ENCODE measurements at regions not wholly inside any gene's neighbourhood (a gene's known extent, or its start where the extent isn't known, plus 50 kb on each side); places are given as distances from the start of the nearest gene placed in this dataset.

DNA sequence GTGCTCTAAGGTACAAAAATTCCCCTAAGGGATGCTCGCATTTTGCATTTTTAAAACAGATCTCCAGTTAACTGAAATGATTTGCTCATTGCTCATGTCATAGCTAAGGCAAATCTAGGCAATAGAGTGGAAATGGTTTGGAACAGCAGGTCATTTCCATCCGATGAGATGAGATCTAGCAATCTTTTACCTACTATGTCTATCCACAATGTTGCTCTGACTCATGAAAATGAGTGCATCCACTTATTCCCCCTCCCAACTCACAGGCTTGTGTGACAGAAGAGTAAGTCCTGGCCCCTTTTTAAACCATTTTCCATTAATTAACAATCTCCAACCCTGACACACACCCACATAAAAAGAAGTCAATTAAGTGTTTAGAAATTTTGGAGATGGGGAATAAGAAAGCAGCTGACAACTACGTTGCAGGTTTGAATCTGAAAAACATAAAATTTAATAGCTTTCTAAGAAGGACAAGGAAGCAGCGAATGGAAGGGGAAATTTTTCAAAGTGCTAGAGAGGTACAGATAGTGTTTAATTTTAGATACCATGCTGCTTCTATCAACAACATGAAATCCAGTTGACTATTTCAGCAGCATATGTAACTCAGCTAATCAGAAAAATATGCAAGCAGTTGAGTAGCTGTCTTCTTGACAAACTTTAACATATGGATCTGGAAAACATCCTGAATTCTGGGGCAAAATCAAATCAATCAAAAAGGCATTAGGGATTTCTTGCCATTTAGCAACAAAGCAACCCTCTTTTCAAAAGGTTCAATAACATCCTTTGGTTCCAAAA lies 112.0 kb downstream of the TMCO5A start:
- Histone ChIP-seq H3K4me1 (peaks cover 6 to 34% of the 10 kb centered on the region in 2 donors), H3K36me3 (no peaks in the 10 kb centered on the region), H3K9me3 (no peaks in the 10 kb centered on the region), H3K27ac (no peak overlapping the region), H3K27me3 (no peaks in the 10 kb centered on the region), H3K4me3 (no peak overlapping the region)
- TF ChIP-seq, protein P1, sequence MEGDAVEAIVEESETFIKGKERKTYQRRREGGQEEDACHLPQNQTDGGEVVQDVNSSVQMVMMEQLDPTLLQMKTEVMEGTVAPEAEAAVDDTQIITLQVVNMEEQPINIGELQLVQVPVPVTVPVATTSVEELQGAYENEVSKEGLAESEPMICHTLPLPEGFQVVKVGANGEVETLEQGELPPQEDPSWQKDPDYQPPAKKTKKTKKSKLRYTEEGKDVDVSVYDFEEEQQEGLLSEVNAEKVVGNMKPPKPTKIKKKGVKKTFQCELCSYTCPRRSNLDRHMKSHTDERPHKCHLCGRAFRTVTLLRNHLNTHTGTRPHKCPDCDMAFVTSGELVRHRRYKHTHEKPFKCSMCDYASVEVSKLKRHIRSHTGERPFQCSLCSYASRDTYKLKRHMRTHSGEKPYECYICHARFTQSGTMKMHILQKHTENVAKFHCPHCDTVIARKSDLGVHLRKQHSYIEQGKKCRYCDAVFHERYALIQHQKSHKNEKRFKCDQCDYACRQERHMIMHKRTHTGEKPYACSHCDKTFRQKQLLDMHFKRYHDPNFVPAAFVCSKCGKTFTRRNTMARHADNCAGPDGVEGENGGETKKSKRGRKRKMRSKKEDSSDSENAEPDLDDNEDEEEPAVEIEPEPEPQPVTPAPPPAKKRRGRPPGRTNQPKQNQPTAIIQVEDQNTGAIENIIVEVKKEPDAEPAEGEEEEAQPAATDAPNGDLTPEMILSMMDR (IDR thresholded peaks at IDR 0.05), result no peak
- ATAC-seq, result no peak
- intact Hi-C loops (cut with DNase I), result no loop called here
- DNase-seq, result no peak

DNA sequence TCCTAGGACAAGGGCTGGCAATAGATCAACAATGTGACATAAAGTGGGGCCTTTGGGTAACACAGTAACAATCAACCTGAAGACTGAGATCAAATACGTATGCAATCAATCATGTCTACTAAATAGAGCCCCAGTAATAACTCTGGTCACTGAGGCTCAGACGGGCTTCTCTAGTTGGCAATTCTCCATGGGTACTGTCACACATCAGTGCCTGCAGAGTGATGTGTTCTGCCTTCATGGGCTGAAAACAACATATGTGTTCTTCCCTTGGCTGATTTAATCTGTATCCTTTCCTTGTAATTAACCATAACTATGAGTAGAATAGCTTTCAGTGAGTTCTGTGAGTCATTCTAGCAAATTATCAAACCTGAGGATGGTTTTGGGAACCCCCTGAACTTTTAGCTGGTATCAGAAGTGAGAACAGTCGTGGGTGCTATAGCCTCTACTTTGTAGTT lies 113.6 kb downstream of the TMCO5A start:
- no peaks in the 10 kb centered on the region for H3K36me3 ChIP-seq
- TF ChIP-seq, protein P1 (IDR thresholded peaks at IDR 0.05), result no peak
- intact Hi-C loops (cut with DNase I), result no loop called here
- no peaks in the 10 kb centered on the region for H3K9me3 ChIP-seq
- H3K4me3 ChIP-seq, result no peak overlapping the region
- H3K4me1 ChIP-seq, result peaks cover 6 to 23% of the 10 kb centered on the region in 2 donors
- ATAC-seq (no peak), DNase-seq (no peak)
- H3K27ac ChIP-seq, result no peak overlapping the region
- H3K27me3 ChIP-seq, result no peaks in the 10 kb centered on the region

DNA sequence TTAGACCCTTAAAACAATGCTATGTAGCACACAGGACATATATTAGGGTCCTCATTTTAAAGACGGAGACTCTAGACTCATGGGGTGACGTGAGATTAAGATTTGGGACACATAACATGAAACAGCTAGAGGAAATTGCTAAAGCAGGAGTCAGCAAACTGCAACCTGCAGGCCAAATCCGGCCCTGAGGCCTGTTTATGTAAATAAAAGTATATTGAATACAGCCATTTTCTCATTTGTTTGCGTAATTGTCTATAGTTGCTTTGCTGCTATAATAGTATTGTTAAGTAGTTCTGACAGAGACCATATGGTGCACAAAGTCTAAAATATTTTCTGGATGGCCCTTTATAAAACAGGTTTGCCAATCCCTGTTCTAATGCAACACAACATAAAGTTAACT lies 115.5 kb downstream of the TMCO5A start:
- H3K4me3 ChIP-seq, result no peak overlapping the region
- peaks cover 6 to 18% of the 10 kb centered on the region in 2 donors for H3K4me1 ChIP-seq
- no peaks in the 10 kb centered on the region for H3K27me3 ChIP-seq
- no peaks in the 10 kb centered on the region for H3K9me3 ChIP-seq
- intact Hi-C loops (cut with DNase I), result no loop called here
- ATAC-seq, result peak; percentile 28
- peak in 1 of 4 donors; percentile 69 for DNase-seq
- H3K27ac ChIP-seq, result peak overlapping the region in 1 of 2 donors; percentile 76
- no peaks in the 10 kb centered on the region for H3K36me3 ChIP-seq
- TF ChIP-seq, protein P1 (IDR thresholded peaks at IDR 0.05), result no peak

DNA sequence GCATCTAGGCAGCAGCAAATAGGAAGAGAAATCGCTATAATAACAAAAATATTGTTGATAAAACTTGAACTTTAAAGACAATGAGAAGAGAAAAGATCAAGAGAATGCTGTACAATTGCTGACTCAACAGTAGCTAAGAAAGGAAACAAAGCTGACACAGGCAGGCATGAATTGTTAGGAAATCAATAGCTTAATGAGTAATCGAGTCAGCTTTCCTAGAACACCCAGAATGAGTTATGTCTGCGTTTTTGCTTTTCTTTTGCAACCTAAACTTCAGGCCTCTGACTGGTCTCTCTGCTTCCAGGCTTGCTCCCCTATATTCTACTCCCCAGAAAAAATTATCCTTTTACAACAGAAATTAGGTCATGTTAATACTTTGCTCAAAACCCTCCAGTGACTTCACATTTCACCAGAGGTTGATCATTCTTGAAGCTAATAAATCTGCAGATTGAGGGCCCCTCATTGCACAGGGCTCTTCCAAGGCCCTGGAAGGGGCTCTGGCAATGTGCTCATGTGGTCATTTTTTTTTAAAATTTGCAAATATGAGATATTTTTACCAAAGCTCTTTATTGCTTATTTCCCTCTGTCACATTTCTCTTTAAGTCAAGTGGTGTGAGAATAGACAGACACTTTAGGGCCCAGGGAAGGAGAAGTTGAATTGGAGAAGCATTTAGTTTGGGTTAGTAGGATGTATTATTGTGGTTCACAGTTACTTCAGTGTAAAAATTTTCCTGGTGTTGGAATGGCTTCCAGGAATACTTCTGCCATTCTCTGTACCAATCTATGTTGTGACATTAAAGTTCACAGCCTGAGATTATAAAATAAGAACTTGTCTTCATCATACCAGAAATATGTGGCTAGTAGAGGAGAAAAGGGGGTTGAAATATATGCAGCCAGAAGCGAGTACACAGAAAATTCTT lies 116.3 kb downstream of the TMCO5A start:
- TF ChIP-seq, protein P1 (IDR thresholded peaks at IDR 0.05), result no peak
- intact Hi-C loops (cut with DNase I), result no loop called here
- Histone ChIP-seq H3K4me3 (no peak overlapping the region), H3K27ac (peak overlapping the region; percentile 41 to 76), H3K27me3 (no peaks in the 10 kb centered on the region), H3K4me1 (peaks cover 6 to 18% of the 10 kb centered on the region in 2 donors), H3K9me3 (no peaks in the 10 kb centered on the region), H3K36me3 (no peaks in the 10 kb centered on the region)
- ATAC-seq, result peak; percentile 65
- no peak for DNase-seq

DNA sequence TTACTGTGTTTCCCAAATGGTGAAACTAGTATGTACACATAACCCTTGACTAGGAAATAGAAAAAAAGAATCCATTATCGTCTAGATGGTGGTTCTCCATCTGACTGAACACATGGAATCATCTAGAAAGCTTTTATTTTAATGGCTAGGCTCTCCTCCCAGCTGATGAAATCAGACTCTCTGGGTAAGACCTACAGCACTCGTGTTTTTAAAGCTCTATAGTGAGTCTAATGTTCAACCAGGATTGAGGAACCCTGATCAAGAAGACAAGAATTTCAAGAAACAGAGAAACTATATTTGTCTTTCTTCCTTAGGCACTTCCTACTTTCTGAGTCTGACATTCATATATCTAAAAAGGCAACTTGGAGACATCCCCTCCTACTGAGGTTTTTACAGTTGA lies 118.8 kb downstream of the TMCO5A start:
- Histone ChIP-seq H3K4me3 (no peak overlapping the region), H3K27ac (peak overlapping the region in 1 of 2 donors; percentile 40), H3K9me3 (no peaks in the 10 kb centered on the region), H3K4me1 (peaks cover 6 to 19% of the 10 kb centered on the region in 2 donors), H3K36me3 (no peaks in the 10 kb centered on the region), H3K27me3 (no peaks in the 10 kb centered on the region)
- ATAC-seq (peak; percentile 14), DNase-seq (no peak)
- TF ChIP-seq, protein P1 (IDR thresholded peaks at IDR 0.05), result no peak
- intact Hi-C loops (cut with DNase I), result no loop called here

Measured in left lung (tissue), 4 donors.